Aorta (tissue), 5 donors: ENCODE measurements at regions not wholly inside any gene's neighbourhood (a gene's known extent, or its start where the extent isn't known, plus 50 kb on each side); places are given as distances from the start of the nearest gene placed in this dataset.
"Not testable (repeated sequence)": the region's sequence is repeated elsewhere in the genome, so short reads cannot be mapped to it uniquely, and the experiment has no call there.

ENCODE experiments used
- ATAC-seq: fragments of 200-7000 bp; cut with Tn5 transposase; one replicate; pipeline ENCODE4 v1.9.1; 2022; ENCODE audit warnings: moderate library complexity; ENCODE audit not compliant: low FRiP score
- DNase-seq, 2 donors: peaks; one replicate each; pipeline ENCODE4 v3.0.0-alpha.2; 2020
- H3K27ac ChIP-seq, 2 donors: one replicate each; pipeline ENCODE4 v1.5.1; 2013; ENCODE audit warnings: low read length in 2 of 2, mild to moderate bottlenecking in 2 of 2, moderate library complexity in 2 of 2, control low read depth in 1 of 2, inconsistent platforms in 1 of 2, low read depth in 1 of 2
- H3K27me3 ChIP-seq, 2 donors: one replicate each; pipeline ENCODE4 v1.6.1; 2013; ENCODE audit warnings: control low read depth in 1 of 2, low read length in 1 of 2, mild to moderate bottlenecking in 1 of 2, moderate library complexity in 1 of 2; ENCODE audit not compliant: insufficient read depth in 2 of 2, control insufficient read depth in 1 of 2
- H3K36me3 ChIP-seq, 2 donors: one replicate each; pipeline ENCODE4 v1.6.1; 2013; ENCODE audit warnings: control low read depth in 1 of 2, low read length in 1 of 2, mild to moderate bottlenecking in 1 of 2; ENCODE audit not compliant: insufficient read depth in 2 of 2, control insufficient read depth in 1 of 2
- H3K4me1 ChIP-seq, 2 donors: one replicate each; pipeline ENCODE4 v1.6.1; 2013; ENCODE audit warnings: low read length in 2 of 2, control low read depth in 1 of 2, mild to moderate bottlenecking in 1 of 2, moderate library complexity in 1 of 2; ENCODE audit not compliant: insufficient read depth in 2 of 2, control insufficient read depth in 1 of 2
- H3K4me3 ChIP-seq, 2 donors: one replicate each; pipeline ENCODE4 v1.5.1; 2013; ENCODE audit warnings: low read length in 2 of 2, control low read depth in 1 of 2, mild to moderate bottlenecking in 1 of 2
- H3K9me3 ChIP-seq: one replicate; pipeline ENCODE4 v1.6.1; 2013; ENCODE audit warnings: mild to moderate bottlenecking, low read length; ENCODE audit not compliant: control insufficient read depth
- WGBS, 2 donors: extraction: QIAGEN DNeasy Blood & Tissue Kit; methylation state at CpG; one replicate each; pipeline ENCODE4 v1.1.7; 2013; 5-methylcytosine and 5-hydroxymethylcytosine counted together
- intact Hi-C, 2 donors: fragments of 100-400 bp; cut with DNase I; formaldehyde crosslinking; loops; one replicate each; pipeline versions ENCODE4 v1.14.2 to v1.15.0; 2022
- donor health status: healthy with polysubstance abuse.
- donor health status: Bipolar disorder and iron deficiency.
- donor health status: DM: no; HTN: no; CAD: no.
- donor health status: DM: no; HTN: no; CAD: no.
- donor health status: DM: yes; HTN: yes; CAD: no.

DNA sequence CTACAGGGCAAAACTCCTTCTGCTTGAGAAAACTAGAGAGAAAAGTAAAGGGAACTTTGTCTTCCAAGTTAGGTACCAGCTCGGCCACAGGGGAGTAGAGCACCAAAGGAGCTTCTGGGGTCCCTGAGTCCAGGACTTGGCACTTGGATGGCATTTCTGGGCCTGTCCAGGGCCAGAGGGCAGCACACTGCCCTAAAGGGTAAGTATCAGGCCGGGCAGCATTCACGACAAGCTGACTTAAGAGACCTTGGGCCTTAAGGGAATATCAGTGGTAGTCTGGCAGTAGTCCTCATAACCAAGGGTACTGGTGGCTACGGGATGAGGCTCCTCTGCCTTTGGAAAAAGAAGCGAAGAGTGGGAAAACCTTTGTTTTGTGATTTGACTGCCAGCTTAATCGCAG lies 632.7 kb downstream of the KLHL13 start:
- WGBS, 2 donors = 78 to 89% methylated on average over 6 of the region's 6 CpGs
- Histone ChIP-seq H3K36me3 (no peaks in the 10 kb centered on the region), H3K27ac (no peak overlapping the region), H3K9me3 (no peaks in the 10 kb centered on the region), H3K4me1 (no peaks in the 10 kb centered on the region), H3K4me3 (no peak overlapping the region), H3K27me3 (no peaks in the 10 kb centered on the region)
- ATAC-seq (no peak), DNase-seq (no peak)
- intact Hi-C loops = no loop called here

- Histone ChIP-seq H3K36me3 (no peaks in the 10 kb centered on the region), H3K9me3 (peaks cover 2% of the 10 kb centered on the region), H3K27me3 (no peaks in the 10 kb centered on the region), H3K27ac (no peak overlapping the region), H3K4me3 (no peak overlapping the region), H3K4me1 (no peaks in the 10 kb centered on the region)
- WGBS, 2 donors = 77 to 88% methylated on average over 1 of the region's 1 CpG
- ATAC-seq (no peak), DNase-seq (no peak)
- intact Hi-C loops = no loop called here
These were observed 658.2 kb downstream of the KLHL13 start for GRCh38 chrX:117458243-117458968.

- intact Hi-C loops = no loop called here
- no peak for ATAC-seq
- Histone ChIP-seq H3K4me3 (no peak overlapping the region), H3K36me3 (no peaks in the 10 kb centered on the region), H3K27ac (no peak overlapping the region), H3K9me3 (peaks cover 2% of the 10 kb centered on the region), H3K27me3 (no peaks in the 10 kb centered on the region), H3K4me1 (no peaks in the 10 kb centered on the region)
- 63 to 90% methylated on average over 3 of the region's 3 CpGs for WGBS, 2 donors
- no peak for DNase-seq
These were observed 660.8 kb downstream of the KLHL13 start for GRCh38 chrX:117455787-117456186.

DNA sequence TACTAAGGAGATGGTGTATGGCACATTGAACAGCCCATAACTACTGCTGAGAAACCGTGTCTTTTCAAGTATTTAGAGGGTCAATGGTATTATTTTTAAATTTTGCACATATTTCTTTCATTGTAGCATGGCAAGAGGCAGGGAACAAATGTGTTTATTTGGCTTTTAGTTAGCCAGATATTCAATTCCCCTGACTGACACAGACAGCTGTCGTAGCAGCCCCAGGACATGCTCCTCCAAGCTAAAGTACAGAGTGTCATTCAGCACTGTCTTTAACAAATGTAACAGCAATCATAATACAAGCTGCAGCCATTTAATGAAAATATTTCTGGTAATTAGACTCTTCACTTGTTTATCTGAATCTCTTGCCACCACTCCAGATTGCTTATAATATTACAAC lies 687.1 kb downstream of the KLHL13 start:
- Histone ChIP-seq H3K36me3 (no peaks in the 10 kb centered on the region), H3K4me1 (no peaks in the 10 kb centered on the region), H3K27ac (no peak overlapping the region), H3K4me3 (no peak overlapping the region), H3K27me3 (no peaks in the 10 kb centered on the region), H3K9me3 (no peaks in the 10 kb centered on the region)
- DNase-seq (no peak), ATAC-seq (no peak)
- WGBS, 2 donors = 55 to 69% methylated on average over 2 of the region's 2 CpGs
- intact Hi-C loops = no loop called here

- ATAC-seq (no peak), DNase-seq (no peak)
- WGBS, 2 donors = 27 to 55% methylated on average over 4 of the region's 4 CpGs
- H3K36me3 ChIP-seq = no peaks in the 10 kb centered on the region
- no peak overlapping the region for H3K27ac ChIP-seq
- H3K4me1 ChIP-seq = no peaks in the 10 kb centered on the region
- no peak overlapping the region for H3K4me3 ChIP-seq
- no peaks in the 10 kb centered on the region for H3K9me3 ChIP-seq
- intact Hi-C loops = no loop called here
- no peaks in the 10 kb centered on the region for H3K27me3 ChIP-seq
These were observed 709.0 kb downstream of the KLHL13 start for GRCh38 chrX:117407449-117408150.

GRCh38 chrX:117400839-117401238 lies 715.8 kb downstream of the KLHL13 start:
- Histone ChIP-seq H3K4me1 (no peaks in the 10 kb centered on the region), H3K36me3 (no peaks in the 10 kb centered on the region), H3K4me3 (no peak overlapping the region), H3K27ac (no peak overlapping the region), H3K27me3 (no peaks in the 10 kb centered on the region), H3K9me3 (no peaks in the 10 kb centered on the region)
- ATAC-seq = no peak
- no peak for DNase-seq
- intact Hi-C loops = no loop called here
- WGBS, 2 donors = 40 to 47% methylated on average over 2 of the region's 2 CpGs

DNA sequence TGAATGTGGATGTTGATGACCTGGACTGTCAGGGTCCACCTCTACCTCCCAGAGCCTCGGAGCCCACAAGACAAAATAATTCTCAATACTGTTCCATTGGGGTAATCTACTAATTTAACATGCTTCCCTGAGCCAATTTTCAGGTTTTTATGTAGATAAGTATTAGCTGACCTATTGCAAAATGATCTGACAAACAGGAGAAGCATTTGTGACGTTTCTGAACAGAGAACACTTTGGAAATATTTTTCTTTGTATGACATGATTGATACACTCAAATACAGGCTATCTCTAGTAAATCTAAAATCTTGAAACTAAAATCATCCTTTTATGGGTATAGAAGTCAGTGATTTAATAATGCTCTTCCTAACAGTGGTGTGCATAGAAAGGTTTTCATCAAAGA lies 716.6 kb downstream of the KLHL13 start:
- no peak for DNase-seq
- H3K4me1 ChIP-seq = no peaks in the 10 kb centered on the region
- no peak overlapping the region for H3K27ac ChIP-seq
- intact Hi-C loops = no loop called here
- H3K36me3 ChIP-seq = no peaks in the 10 kb centered on the region
- no peaks in the 10 kb centered on the region for H3K9me3 ChIP-seq
- H3K27me3 ChIP-seq = no peaks in the 10 kb centered on the region
- no peak for ATAC-seq
- H3K4me3 ChIP-seq = no peak overlapping the region
- WGBS, 2 donors = 43 to 63% methylated on average over 2 of the region's 2 CpGs

DNA sequence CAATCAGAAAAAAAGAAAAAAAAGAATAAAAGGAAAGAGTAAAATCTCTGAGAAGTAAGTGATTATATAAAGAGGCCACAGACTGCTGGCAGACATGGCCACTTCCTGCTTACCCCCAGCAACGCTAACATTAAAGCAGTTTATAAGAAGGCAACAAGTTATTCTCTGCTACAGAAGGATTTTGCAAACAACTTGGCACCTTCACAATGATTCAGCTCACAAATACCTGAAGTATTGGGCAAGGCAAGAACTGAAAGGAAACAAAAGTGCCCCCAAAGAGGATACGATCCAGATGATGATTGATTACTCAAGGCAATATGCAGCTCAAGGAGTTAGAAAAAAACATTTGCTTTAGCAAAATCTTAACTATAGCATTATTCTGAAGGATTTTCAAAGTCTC lies 718.8 kb downstream of the KLHL13 start:
- WGBS, 2 donors = 72 to 78% methylated on average over 2 of the region's 2 CpGs
- Histone ChIP-seq H3K4me1 (no peaks in the 10 kb centered on the region), H3K27ac (no peak overlapping the region), H3K4me3 (no peak overlapping the region), H3K36me3 (no peaks in the 10 kb centered on the region), H3K9me3 (no peaks in the 10 kb centered on the region), H3K27me3 (no peaks in the 10 kb centered on the region)
- no peak for DNase-seq
- intact Hi-C loops = no loop called here
- no peak for ATAC-seq

GRCh38 chrX:117394506-117395070 lies 722.0 kb downstream of the KLHL13 start:
- H3K4me3 ChIP-seq, ATAC-seq, H3K9me3 ChIP-seq, intact Hi-C loops, H3K36me3 ChIP-seq, H3K27me3 ChIP-seq, DNase-seq, H3K27ac ChIP-seq, H3K4me1 ChIP-seq: not testable (repeated sequence)
- WGBS, 2 donors = 85 to 94% methylated on average over 18 to 33 of the region's 33 CpGs
